Lung (tissue), 11 donors: ENCODE measurements at regions not wholly inside any gene's neighbourhood (a gene's known extent, or its start where the extent isn't known, plus 50 kb on each side); places are given as distances from the start of the nearest gene placed in this dataset.

Source experiments
- ATAC-seq: fragments of 200-7000 bp; cut with Tn5 transposase; one replicate; pipeline ENCODE4 v1.9.1; 2020; ENCODE audit warnings: moderate number of reproducible peaks; ENCODE audit not compliant: insufficient read depth, low FRiP score
- DNase-seq, 3 donors: peaks; one replicate each; pipeline ENCODE4 v3.0.0-alpha.2; 2013 to 2017
- H3K27ac ChIP-seq, 2 donors: one replicate each; pipeline ENCODE4 v1.5.1; 2013; ENCODE audit warnings: mild to moderate bottlenecking in 2 of 2, moderate library complexity in 2 of 2, control low read depth in 1 of 2, inconsistent platforms in 1 of 2, low read depth in 1 of 2, low read length in 1 of 2
- H3K27me3 ChIP-seq, 3 donors: one replicate each; pipeline ENCODE4 v1.5.1; 2013; ENCODE audit warnings: low read length in 2 of 3; ENCODE audit not compliant: control insufficient read depth in 3 of 3, insufficient read depth in 3 of 3
- H3K36me3 ChIP-seq, 4 donors: one replicate each; pipeline ENCODE4 v1.5.1; 2013; ENCODE audit warnings: low read length in 4 of 4, mild to moderate bottlenecking in 1 of 4, moderate library complexity in 1 of 4; ENCODE audit not compliant: control insufficient read depth in 4 of 4, insufficient read depth in 4 of 4
- H3K4me1 ChIP-seq, 5 donors: one replicate each; pipeline ENCODE4 v1.5.1; 2013; ENCODE audit warnings: low read length in 5 of 5, mild to moderate bottlenecking in 2 of 5, moderate library complexity in 1 of 5; ENCODE audit not compliant: control insufficient read depth in 5 of 5, insufficient read depth in 5 of 5
- H3K4me3 ChIP-seq: one replicate; pipeline ENCODE4 v1.5.1; 2013; ENCODE audit warnings: mild to moderate bottlenecking, control low read depth, moderate library complexity
- H3K9ac ChIP-seq, 2 donors: one replicate each; pipeline ENCODE4 v1.5.1; 2013; ENCODE audit warnings: low read length in 2 of 2, control low read depth in 1 of 2; ENCODE audit not compliant: insufficient read depth in 1 of 2
- H3K9me3 ChIP-seq, 4 donors: one replicate each; pipeline ENCODE4 v1.5.1; 2013; ENCODE audit warnings: low read length in 3 of 4, mild to moderate bottlenecking in 1 of 4, moderate library complexity in 1 of 4; ENCODE audit not compliant: control insufficient read depth in 4 of 4, insufficient read depth in 3 of 4
- CTCF ChIP-seq: IDR thresholded peaks from 2 replicates; pipeline ENCODE4 v1.5.1; 2012; ENCODE audit warnings: mild to moderate bottlenecking; ENCODE audit errors: control extremely low read depth, extremely low read depth
- WGBS, 2 donors: extraction: QIAGEN DNeasy Blood & Tissue Kit; methylation state at CpG; one replicate each; pipeline ENCODE4 v1.1.7; 2013; 5-methylcytosine and 5-hydroxymethylcytosine counted together
- donor health status: control.
- donor health status: control.
- donor health status: Bipolar disorder and iron deficiency.
- donor health status: healthy.
- donor health status: DM: yes; HTN: yes; CAD: no.

DNA sequence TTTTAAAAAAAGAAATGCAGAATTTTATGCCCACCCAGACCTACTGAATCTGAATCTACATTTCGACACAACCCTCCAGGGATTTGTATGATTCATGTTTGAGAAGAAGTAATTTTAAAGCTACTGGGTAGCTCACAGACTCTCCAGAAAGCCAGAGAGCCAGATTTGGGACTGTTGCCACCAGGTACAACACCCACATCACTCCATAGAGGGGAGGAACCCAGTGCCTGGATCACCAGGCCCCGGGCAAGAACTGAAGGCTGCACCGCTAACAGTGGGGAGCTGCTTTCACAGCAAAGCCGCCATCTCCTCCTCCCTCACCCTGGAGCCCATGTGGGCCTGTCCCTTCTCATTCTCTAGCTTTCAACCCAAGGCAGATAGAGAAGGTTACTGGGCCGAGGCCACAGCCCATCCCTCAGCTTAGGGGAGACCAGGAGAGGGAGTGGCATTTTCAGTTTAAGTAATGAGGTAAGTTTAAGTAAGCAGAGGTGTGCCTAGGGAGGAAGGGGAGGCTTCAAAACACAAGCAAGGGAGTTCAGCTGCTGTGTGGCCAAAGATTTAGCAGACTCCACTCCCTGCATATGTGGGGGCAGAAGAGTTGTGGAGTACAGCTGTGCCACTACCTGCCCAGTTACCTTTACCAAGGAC lies 109.8 kb downstream of the IL12A start:
- Histone ChIP-seq H3K36me3 (no peaks in the 10 kb centered on the region), H3K9me3 (no peaks in the 10 kb centered on the region), H3K27ac (no peak overlapping the region), H3K9ac (no peak overlapping the region), H3K4me3 (no peak overlapping the region), H3K4me1 (no peaks in the 10 kb centered on the region), H3K27me3 (no peaks in the 10 kb centered on the region)
- WGBS, 2 donors = 65 to 73% methylated on average over 5 of the region's 5 CpGs
- TF ChIP-seq CTCF = no peak
- ATAC-seq = peak; percentile 59
- DNase-seq = peak in 1 of 3 donors; percentile 4

DNA sequence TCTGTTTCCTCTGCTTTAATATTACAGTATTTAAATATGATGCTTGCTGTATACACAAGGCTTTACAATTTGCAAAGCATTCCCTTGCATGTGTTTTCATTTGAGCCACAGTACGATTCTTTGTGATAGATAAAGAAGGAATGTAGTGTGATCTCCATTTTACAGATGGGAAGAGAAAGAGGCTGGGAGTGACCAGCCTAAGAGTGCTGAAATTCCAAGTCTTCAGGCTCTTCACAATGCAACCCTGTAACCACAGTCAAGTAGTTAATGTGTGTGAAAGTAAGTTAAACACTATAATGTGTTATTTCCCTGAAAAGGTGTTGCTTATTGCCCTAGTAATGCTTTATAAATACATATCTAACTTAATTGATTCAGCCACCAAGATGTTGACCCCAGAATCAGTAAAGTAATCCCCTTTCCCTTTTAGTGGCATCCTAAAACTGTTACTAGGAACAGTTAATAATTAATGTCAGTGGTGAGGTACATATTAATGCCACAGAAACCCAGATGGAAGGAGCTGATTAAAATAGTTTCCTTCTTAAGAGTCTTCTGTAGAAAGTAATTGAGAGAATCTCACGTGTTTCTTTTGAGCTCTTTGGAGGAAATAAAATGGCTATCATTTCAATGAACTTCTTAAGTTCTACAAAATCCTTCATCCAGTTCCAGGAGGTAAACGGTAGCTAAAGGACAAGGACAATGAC lies 110.4 kb downstream of the IL12A start:
- Histone ChIP-seq H3K36me3 (no peaks in the 10 kb centered on the region), H3K4me3 (no peak overlapping the region), H3K27me3 (no peaks in the 10 kb centered on the region), H3K27ac (no peak overlapping the region), H3K4me1 (no peaks in the 10 kb centered on the region), H3K9me3 (no peaks in the 10 kb centered on the region), H3K9ac (no peak overlapping the region)
- ATAC-seq = peak; percentile 37
- no peak for TF ChIP-seq CTCF
- WGBS, 2 donors = 43 to 49% methylated on average over 3 of the region's 3 CpGs
- DNase-seq = peak in 1 of 3 donors; percentile 29

DNA sequence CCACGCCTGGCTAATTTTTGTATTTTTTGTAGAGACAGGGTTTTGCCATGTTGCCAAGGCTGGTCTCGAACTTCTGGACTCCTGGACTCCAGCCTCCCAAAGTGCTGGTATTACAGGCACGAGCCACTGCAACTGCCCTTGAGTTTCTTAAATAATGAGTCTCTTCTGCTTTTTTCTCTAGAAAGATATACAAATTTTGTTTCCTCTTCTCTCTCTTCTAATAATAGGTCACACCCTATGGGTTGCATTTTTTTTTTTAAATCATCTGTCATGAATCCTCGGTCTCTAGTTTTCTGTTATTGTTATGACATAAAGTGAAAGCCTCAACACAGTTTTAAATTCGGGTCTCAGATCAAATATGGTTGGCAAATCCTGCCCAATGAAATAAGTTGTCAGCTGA lies 111.2 kb downstream of the IL12A start:
- ATAC-seq = no peak
- TF ChIP-seq CTCF = no peak
- Histone ChIP-seq H3K4me3 (no peak overlapping the region), H3K27me3 (no peaks in the 10 kb centered on the region), H3K9ac (no peak overlapping the region), H3K4me1 (no peaks in the 10 kb centered on the region), H3K27ac (no peak overlapping the region), H3K9me3 (no peaks in the 10 kb centered on the region), H3K36me3 (no peaks in the 10 kb centered on the region)
- WGBS, 2 donors = 62 to 69% methylated on average over 5 of the region's 5 CpGs
- no peak for DNase-seq
